ENCODE measurements at regions not wholly inside any gene's neighbourhood (a gene's known extent, or its start where the extent isn't known, plus 50 kb on each side); places are given as distances from the start of the nearest gene placed in this dataset.

GRCh38 chr10:57161157-57161556 lies 800.1 kb upstream of the ZWINT start:
- H3K27me3 ChIP-seq: no peaks in the 10 kb centered on the region
- 79% methylated on average over 1 of the region's 1 CpG for WGBS (ENCODE audit: low lambda C conversion rate, missing lambda C conversion rate)
- no peak overlapping the region for H3K4me3 ChIP-seq
- H3K79me2 ChIP-seq: no peaks in the 10 kb centered on the region
- no peaks in the 10 kb centered on the region for H4K20me1 ChIP-seq (ENCODE audit: insufficient read depth, poor library complexity, severe bottlenecking)
- H3K9me3 ChIP-seq (ENCODE audit: low read depth): no peaks in the 10 kb centered on the region
- no peak overlapping the region for H3K27ac ChIP-seq
- no peak for DNase-seq (ENCODE audit: low spot score)
- H3K36me3 ChIP-seq (replicated peaks; ENCODE audit: insufficient read depth, low read depth): no peaks in the 10 kb centered on the region
- no peak overlapping the region for H2AFZ ChIP-seq
- H3K4me1 ChIP-seq (ENCODE audit: insufficient read depth): no peaks in the 10 kb centered on the region
- H3K4me2 ChIP-seq: no peak overlapping the region
- no peak for TF ChIP-seq EZH2 (IDR thresholded peaks at IDR 0.05; ENCODE audit: borderline replicate concordance)
- TF ChIP-seq EZH2phosphoT487 (IDR thresholded peaks at IDR 0.05; ENCODE audit: low read depth, severe bottlenecking, unreplicated experiment): no peak
- no peak for TF ChIP-seq CTCF (IDR thresholded peaks at IDR 0.05; ENCODE audit: poor library complexity)
- H3K9me2 ChIP-seq (replicated peaks; ENCODE audit: insufficient read depth): no peaks in the 10 kb centered on the region

GRCh38 chr10:57145548-57145947 lies 784.5 kb upstream of the ZWINT start:
- TF ChIP-seq EZH2 (IDR thresholded peaks at IDR 0.05; ENCODE audit: borderline replicate concordance): no peak
- no peak for TF ChIP-seq CTCF (IDR thresholded peaks at IDR 0.05; ENCODE audit: poor library complexity)
- TF ChIP-seq EZH2phosphoT487 (IDR thresholded peaks at IDR 0.05; ENCODE audit: low read depth, severe bottlenecking, unreplicated experiment): no peak
- H3K9me2 ChIP-seq (replicated peaks; ENCODE audit: insufficient read depth): no peaks in the 10 kb centered on the region
- no peaks in the 10 kb centered on the region for H3K36me3 ChIP-seq (replicated peaks; ENCODE audit: insufficient read depth, low read depth)
- no peak overlapping the region for H3K4me2 ChIP-seq
- H2AFZ ChIP-seq: no peak overlapping the region
- H3K27me3 ChIP-seq: no peaks in the 10 kb centered on the region
- H3K79me2 ChIP-seq: no peaks in the 10 kb centered on the region
- H4K20me1 ChIP-seq (ENCODE audit: insufficient read depth, poor library complexity, severe bottlenecking): no peaks in the 10 kb centered on the region
- H3K27ac ChIP-seq: no peak overlapping the region
- no peaks in the 10 kb centered on the region for H3K9me3 ChIP-seq (ENCODE audit: low read depth)
- no peaks in the 10 kb centered on the region for H3K4me1 ChIP-seq (ENCODE audit: insufficient read depth)
- DNase-seq (ENCODE audit: low spot score): no peak
- H3K4me3 ChIP-seq: no peak overlapping the region

- no peak overlapping the region for H2AFZ ChIP-seq
- no peaks in the 10 kb centered on the region for H3K36me3 ChIP-seq (replicated peaks; ENCODE audit: insufficient read depth, low read depth)
- no peak for TF ChIP-seq EZH2 (IDR thresholded peaks at IDR 0.05; ENCODE audit: borderline replicate concordance)
- TF ChIP-seq CTCF (IDR thresholded peaks at IDR 0.05; ENCODE audit: poor library complexity): no peak
- TF ChIP-seq EZH2phosphoT487 (IDR thresholded peaks at IDR 0.05; ENCODE audit: low read depth, severe bottlenecking, unreplicated experiment): no peak
- DNase-seq (ENCODE audit: low spot score): no peak
- H3K9me2 ChIP-seq (replicated peaks; ENCODE audit: insufficient read depth): no peaks in the 10 kb centered on the region
- H4K20me1 ChIP-seq (ENCODE audit: insufficient read depth, poor library complexity, severe bottlenecking): no peaks in the 10 kb centered on the region
- no peak overlapping the region for H3K27ac ChIP-seq
- H3K79me2 ChIP-seq: no peaks in the 10 kb centered on the region
- no peak overlapping the region for H3K4me3 ChIP-seq
- H3K9me3 ChIP-seq (ENCODE audit: low read depth): no peaks in the 10 kb centered on the region
- H3K4me1 ChIP-seq (ENCODE audit: insufficient read depth): no peaks in the 10 kb centered on the region
- no peaks in the 10 kb centered on the region for H3K27me3 ChIP-seq
- WGBS (ENCODE audit: low lambda C conversion rate, missing lambda C conversion rate): 47% methylated on average over 7 of the region's 7 CpGs
- no peak overlapping the region for H3K4me2 ChIP-seq
These were observed 782.0 kb upstream of the ZWINT start for GRCh38 chr10:57142925-57143576.

- Histone ChIP-seq H3K9me3 (ENCODE audit: low read depth) (no peaks in the 10 kb centered on the region), H3K4me3 (no peak overlapping the region), H4K20me1 (ENCODE audit: insufficient read depth, poor library complexity, severe bottlenecking) (no peaks in the 10 kb centered on the region), H2AFZ (no peak overlapping the region), H3K36me3 (replicated peaks; ENCODE audit: insufficient read depth, low read depth) (no peaks in the 10 kb centered on the region), H3K27ac (no peak overlapping the region), H3K27me3 (no peaks in the 10 kb centered on the region), H3K9me2 (replicated peaks; ENCODE audit: insufficient read depth) (no peaks in the 10 kb centered on the region), H3K4me2 (no peak overlapping the region), H3K4me1 (ENCODE audit: insufficient read depth) (no peaks in the 10 kb centered on the region), H3K79me2 (no peaks in the 10 kb centered on the region)
- TF ChIP-seq CTCF (IDR thresholded peaks at IDR 0.05; ENCODE audit: poor library complexity) (no peak), EZH2phosphoT487 (IDR thresholded peaks at IDR 0.05; ENCODE audit: low read depth, severe bottlenecking, unreplicated experiment) (no peak), EZH2 (IDR thresholded peaks at IDR 0.05; ENCODE audit: borderline replicate concordance) (no peak)
- 97% methylated on average over 1 of the region's 1 CpG for WGBS (ENCODE audit: low lambda C conversion rate, missing lambda C conversion rate)
- DNase-seq (ENCODE audit: low spot score): no peak
These were observed 780.6 kb upstream of the ZWINT start for GRCh38 chr10:57141708-57142107.

All from hepatocyte (in vitro differentiated cells).